Neural progenitor cell (in vitro differentiated cells): ENCODE measurements at regions not wholly inside any gene's neighbourhood (a gene's known extent, or its start where the extent isn't known, plus 50 kb on each side); places are given as distances from the start of the nearest gene placed in this dataset.

Source experiments
- EZH2 ChIP-seq: fragments of 200-600 bp; sonication (generic); IDR thresholded peaks from 2 replicates; pipeline ENCODE4 v1.6.1; 2017; ENCODE audit warnings: antibody characterized with exemption, mild to moderate bottlenecking, moderate library complexity
- EZH2phosphoT487 ChIP-seq: fragments of 200-600 bp; sonication (generic); IDR thresholded peaks from 2 replicates; pipeline ENCODE4 v1.6.1; 2017; ENCODE audit warnings: antibody characterized with exemption
- TF ChIP-seq, protein P1 (sequence below): fragments of 200-600 bp; sonication (generic); IDR thresholded peaks from 2 replicates; pipeline ENCODE4 v1.5.1; 2017; ENCODE audit warnings: antibody characterized with exemption, mild to moderate bottlenecking

DNA sequence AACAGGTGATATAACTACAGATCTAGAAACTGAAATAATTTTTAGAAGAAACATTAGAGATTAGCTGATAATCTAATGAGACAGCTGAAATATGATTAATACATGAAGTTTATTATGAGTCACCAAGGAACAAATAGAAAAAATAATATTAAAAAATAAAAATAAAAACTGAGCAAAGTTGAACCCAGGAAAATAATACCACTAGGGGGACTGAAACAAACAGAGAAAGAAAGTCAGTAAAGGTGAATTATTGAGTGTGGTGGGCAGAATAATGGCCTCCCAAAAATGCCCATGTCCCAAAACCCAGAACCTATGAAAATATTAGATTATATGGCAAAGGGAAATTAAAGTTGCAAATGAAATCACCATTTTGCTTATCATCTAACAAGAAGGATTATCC lies 820.7 kb upstream of the INTU start:
- TF ChIP-seq, protein P1, sequence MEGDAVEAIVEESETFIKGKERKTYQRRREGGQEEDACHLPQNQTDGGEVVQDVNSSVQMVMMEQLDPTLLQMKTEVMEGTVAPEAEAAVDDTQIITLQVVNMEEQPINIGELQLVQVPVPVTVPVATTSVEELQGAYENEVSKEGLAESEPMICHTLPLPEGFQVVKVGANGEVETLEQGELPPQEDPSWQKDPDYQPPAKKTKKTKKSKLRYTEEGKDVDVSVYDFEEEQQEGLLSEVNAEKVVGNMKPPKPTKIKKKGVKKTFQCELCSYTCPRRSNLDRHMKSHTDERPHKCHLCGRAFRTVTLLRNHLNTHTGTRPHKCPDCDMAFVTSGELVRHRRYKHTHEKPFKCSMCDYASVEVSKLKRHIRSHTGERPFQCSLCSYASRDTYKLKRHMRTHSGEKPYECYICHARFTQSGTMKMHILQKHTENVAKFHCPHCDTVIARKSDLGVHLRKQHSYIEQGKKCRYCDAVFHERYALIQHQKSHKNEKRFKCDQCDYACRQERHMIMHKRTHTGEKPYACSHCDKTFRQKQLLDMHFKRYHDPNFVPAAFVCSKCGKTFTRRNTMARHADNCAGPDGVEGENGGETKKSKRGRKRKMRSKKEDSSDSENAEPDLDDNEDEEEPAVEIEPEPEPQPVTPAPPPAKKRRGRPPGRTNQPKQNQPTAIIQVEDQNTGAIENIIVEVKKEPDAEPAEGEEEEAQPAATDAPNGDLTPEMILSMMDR = peak; percentile 26
- TF ChIP-seq EZH2phosphoT487 (no peak), EZH2 (no peak)
